LHCN-M2 (cell line): ENCODE measurements at regions not wholly inside any gene's neighbourhood (a gene's known extent, or its start where the extent isn't known, plus 50 kb on each side); places are given as distances from the start of the nearest gene placed in this dataset.
"Not testable (repeated sequence)": the region's sequence is repeated elsewhere in the genome, so short reads cannot be mapped to it uniquely, and the experiment has no call there.

Source experiments
- DNase-seq: peaks from one replicate; pipeline ENCODE4 v3.0.0-alpha.2; 2012; ENCODE audit warnings: low read depth

DNA sequence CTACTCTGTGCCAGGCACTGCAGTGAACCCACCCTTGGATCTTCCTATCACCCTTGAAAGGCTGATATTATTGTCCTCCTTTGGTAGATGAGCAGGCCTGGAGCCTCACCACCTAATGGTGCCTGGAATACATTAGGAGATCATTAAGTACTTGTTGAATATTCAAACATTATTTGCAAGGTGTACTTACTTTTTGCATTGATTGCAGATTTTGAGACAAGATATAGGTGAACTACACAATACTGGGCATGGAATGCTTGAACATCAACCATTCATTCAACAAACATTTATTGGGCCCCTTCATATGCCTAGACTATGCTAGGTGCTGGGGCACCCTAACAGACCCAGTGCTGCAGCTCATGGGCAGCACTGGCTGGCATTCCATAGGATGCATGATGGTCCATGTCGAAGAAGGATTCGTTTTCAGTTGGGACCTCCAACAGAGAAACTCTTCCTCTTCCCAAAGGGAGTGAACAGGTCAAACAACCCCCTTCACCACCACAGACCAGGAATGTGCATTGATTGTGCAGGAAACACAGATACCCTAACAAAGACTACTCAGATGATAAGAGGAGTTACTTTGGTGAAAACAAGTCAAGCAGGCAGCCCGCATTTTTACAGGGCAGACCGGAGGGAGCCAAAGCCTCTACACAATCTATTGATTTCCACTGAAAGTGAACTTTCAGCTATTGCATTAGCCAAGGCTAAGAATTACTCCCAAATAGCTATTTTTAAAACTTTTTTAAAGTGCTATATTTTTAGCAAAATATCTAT is 149.6 kb upstream of the SH3BP4 start:
- no peak for DNase-seq

DNA sequence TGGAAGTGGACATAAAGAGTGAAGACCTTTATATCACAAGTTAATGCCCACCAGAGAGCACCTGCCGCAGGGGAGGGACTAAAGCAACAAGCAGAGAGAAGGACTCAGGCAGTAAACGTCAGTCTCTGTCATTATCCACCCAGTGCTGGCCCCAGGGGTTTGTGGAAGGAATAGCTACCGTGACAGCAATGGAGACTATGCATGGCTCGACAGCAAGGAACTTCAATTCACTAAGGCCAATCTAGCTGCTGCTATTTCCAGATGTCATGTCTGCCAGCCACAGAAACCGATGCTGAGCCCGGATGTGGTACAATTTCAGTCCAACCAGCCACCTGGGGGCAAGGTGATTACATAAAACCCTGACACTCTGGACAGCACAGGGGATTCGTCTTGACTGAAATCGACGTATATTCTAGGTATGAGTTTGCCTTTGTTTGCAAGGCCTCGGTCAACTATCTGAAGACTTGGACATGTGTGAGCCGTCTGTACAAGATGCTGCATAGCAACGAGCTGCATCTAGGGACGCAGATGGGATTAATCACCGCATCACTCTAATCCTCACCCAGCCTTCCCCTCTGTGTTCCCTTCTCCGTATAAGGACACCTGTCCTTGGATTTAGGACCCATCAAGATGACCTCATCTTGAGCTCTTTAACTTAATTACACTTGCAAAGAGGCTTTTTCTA is 154.1 kb upstream of the SH3BP4 start:
- DNase-seq, result no peak

DNA sequence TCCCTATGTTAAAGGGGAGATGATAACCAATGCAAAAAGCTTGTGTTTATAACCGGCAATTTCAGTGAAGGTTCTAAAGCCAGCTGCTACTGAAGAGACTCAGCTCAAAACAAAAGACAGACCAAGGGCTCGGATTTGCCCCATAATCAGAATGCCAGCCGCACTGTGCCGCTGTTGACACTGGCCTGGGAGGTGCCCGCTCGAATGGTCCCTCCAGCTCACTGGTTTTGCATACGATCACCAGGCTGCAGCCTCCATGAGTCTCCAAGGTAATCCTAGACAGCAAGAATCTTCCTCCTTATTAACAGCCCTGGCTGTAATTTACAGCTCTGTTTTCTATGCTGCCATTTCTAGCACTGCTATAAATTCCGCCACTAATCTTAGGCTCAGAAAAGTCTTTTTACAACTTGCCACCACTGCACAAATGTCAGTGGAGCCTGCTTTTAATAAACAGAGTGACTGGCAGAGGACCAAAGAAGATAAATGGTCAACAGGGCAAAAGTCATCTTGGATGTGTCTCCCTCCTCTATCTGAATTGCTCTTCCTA is 155.7 kb upstream of the SH3BP4 start:
- no peak for DNase-seq

DNA sequence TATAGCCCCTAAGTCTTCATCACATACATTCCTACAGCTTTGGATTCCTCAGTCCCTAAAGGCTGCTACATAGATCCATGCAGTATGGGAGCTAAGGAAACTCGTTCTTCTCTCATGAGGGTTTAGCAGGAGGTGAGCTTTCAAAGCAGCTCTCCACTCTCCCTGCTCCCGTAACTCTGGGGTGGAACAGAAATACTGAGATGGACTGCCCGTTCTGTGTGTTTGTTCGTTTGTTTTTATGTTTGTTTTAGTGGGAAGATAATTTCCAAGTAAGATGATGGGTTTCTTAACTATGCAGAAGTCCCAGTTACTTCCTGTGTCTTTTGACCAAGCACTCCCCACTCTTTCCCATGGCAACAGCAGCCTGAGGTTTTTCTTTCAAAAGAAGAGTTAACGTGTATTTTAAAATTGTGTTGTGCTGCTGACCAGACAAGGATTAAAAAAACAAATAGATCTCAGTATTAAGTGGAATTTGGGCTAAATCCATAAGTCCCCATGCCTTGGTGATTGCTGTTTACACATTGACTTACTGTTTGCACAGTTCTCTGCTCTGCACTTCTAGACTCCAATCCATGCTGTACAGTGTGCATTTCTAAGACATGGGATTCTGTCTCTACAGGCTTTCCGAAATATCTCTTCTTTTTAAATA is 156.4 kb upstream of the SH3BP4 start:
- peak; percentile 19 for DNase-seq

DNA sequence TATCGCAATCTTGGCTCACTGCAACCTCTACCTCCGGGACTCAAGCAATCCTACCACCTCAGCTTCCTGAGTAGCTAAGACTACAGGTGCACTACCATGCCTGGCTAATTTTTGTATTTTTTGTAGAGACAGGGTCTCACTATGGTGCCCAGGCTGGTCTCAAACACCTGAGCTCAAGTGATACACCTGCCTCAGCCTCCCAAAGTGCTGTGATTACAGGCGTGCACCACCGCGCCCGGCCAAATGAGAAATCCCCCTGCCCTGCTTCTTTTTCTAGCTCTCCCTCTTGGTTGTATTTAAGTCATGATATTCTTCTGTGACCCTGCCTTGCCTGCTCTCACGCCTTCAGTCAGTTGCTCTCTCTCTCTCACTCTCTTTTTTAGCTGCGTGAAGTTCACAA is 157.0 kb upstream of the SH3BP4 start:
- no peak for DNase-seq

DNA sequence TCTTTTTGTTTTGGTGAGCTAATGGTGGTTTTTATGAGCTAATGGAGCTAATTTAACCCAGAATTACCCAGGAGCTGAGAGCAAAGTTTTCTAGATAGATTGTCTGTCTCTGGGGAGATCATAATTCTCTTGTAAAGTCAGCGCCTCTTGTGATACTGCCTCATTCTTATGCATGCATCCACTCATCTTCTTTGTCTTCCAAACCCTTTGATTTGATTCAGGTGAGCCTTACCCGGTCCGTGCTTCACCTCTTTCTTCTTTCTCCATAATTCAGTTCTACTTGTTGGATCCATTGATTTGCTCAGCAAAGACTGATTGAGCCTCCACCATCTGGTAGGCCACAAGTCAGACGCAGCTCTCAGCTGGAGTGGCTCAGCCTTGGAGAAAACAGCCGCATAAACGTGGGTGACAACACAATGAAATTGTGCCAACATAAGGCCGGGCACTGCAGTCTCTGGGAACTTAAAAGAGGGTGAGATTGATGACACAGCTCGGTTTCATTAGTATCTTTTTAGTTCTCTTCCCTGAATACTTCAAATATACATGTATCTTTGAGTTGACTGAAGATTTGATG is 158.5 kb upstream of the SH3BP4 start:
- no peak for DNase-seq

DNA sequence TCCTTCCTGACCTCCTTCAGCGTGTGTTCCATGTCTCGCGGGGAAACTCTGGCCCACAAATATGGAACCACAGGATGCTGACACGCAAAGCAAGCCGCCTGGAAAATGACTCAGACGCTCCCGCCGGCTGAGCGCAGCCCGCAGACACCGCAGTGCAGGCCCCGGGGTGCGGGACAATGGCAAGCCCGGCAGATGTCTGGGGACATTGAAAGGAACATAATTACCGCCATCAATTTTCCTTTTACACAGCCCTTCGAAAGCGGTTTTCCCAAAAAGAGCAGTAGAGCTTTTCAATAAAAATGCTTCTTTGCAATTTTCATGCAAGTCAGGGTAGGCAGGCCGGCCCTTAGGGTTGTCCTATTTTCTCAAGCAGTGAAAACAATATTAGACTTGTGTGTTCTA is 159.2 kb upstream of the SH3BP4 start:
- DNase-seq, result no peak

DNA sequence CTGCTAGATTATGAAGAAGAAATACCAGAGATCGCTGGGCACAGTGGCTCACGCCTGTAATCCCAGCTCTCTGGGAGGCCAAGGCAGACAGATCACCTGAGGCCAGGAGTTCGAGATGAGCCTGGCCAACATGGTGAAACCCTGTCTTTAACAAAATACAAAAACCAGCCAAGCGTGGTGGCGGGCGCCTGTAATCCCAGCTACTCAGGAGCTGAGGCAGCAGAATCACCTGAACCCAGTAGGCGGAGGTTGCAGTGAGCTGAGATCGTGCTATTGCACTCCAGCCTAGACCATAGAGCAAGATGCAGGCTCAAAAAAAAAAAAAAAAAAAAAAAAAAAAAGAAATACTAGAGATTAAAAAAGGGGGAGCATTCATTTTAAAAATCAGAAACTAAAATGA is 159.7 kb upstream of the SH3BP4 start:
- DNase-seq, result not testable (repeated sequence)

DNA sequence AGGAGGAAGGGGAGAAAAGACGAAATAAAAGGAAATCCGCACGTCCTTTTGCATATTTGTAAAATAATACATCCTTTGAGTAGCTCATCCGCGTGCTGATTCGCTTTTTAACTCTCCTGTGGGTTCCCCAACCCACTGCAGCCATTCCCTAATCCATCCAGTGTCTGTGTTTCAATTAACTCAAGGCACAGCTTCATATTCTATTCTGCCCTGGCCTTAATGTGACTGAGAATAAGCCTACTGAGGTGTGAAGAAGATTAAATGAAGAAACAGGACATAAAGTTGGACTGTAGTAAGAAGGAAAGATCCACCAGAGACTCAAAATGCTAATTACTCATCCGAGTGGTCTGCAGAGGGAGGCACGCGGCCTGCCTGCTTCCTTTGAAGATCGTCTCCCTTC is 161.4 kb upstream of the SH3BP4 start:
- DNase-seq, result no peak

DNA sequence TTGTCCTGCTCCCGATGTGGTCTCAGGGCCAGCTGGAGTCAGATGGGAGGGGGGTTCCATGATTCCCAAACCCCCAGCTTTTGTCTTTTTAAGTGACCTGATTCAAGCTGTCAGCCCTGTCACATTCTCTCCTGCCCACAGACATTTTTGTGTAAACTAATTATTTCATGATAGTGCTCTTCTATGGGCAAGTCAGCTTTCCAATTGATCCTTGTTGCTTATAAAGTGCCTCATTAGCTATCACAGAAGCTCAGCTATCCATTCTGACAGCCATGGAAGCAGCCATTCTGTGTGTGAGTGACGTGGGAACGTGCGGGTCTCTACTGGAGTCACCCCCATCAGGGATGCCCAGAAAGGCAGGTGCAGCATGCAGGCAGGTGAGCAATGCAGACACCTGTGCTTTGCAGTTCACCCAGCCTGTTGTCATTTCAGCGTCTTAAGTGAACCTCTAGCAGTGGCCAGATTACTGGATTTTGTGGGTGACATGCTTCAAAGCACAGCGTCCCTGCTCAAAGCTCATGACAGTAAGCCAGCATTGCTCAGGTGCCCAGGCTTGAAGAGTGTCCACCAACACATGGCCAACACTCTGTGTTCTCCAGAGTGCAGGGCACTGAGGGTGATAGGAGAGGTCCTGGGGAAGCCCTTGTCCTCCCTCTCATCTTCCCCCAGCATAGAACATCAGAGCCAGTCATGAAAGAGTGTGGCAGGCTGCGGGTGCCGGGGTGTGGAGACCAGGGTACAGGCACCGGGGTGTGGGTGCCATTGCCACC is 162.1 kb upstream of the SH3BP4 start:
- DNase-seq, result no peak

DNA sequence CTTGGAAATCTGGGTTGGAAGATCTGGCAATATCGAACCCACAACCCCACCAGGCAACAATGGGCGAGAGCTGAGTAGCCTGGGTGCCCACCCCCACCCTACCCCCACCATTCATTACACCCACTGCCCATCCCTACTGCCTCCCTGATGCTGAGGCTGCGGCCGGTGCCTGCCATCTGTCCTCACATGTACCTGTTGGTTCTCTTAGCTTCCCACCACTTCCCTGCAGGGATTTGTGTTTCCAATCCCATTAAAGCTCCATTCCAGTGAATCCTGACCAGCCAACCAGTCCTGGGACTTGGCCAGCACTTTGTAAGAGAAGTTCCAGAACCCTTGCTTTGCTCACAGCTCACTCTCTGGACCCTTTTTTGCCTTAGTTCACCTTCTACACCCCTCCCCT is 163.0 kb upstream of the SH3BP4 start:
- DNase-seq, result no peak

DNA sequence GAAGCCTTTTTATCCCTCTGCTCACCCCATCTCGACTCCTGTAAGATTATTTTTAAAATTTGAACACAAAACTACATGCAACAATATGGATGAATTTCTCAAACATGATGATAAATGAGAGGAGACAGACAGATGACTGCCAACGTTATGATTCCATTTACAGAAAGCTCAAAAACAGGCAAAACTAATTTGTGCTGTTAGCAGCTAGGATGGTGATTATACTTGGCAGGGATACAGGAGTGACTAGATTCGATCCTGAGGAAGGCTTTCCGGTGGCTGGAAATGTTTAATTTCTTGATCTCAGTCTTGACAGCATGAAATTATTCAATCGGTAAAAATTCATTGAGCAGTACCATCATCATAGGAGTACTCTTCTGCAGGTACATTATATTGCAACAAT is 163.4 kb upstream of the SH3BP4 start:
- DNase-seq, result no peak

DNA sequence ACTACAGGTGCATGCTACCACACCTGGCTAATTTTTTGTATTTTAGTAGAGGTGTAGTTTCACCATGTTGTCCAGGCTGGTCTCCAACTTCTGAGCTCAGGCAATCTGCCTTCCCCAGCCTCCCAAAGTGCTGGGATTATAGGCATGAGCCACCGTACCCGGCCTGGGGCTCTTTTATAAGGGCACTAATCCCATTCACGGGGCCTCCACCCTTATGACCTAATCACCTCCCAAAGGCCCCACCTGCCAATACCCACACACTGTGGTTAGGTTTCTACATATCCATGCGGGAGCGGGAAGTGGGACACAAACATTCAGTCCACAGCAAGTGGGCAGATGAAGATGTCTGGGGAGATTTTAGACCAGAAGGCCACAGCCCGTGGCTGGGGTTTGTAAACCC is 164.7 kb upstream of the SH3BP4 start:
- no peak for DNase-seq

DNA sequence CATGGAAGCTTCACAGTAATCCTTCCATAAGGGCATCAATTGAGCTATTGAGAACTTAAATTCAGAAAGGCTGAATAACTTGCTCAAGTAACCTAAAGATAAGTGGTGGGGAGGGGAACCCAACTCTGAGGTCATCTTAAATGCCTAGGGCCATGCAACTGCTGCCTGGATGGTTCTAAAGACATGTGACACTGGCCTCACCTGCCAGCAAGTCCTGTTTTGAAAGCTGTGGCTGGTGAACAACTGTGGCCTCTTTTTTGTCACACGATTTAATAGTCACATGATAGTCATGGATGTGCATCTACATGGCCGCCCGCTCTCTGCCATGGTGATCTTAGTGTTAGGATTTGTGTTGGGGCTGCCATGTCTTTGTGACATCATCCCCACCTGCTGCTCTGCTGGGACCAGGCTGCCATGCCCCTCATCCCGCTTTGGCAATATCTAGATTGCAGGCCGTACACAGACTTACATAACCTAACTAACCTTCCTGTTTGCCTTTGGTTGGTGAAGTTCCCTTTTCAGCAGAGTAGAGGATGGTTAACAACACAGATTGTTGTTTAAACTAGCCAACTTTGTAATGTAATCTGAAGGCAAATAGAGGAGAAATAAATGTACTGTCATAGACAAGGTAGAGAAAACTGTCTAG is 177.9 kb upstream of the SH3BP4 start:
- DNase-seq, result no peak

DNA sequence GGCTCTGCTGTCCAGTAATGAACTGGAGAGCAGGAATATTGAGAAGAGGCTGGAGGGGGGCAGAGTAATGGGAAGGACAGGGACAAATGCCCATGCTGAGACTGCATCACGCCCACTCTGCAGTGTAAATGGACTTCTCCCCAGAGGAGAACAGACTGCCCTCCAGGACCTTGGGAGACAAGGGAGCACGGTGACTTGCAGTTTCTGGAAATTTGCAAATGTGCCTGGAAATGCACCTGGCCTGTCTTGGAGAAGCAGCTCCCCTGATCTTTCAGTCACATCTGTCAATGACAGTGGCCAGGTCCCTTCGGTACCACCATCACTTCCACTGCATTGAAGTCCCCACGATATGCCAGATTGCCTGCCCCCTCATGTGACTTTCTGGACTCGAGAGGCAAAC is 178.7 kb upstream of the SH3BP4 start:
- no peak for DNase-seq

DNA sequence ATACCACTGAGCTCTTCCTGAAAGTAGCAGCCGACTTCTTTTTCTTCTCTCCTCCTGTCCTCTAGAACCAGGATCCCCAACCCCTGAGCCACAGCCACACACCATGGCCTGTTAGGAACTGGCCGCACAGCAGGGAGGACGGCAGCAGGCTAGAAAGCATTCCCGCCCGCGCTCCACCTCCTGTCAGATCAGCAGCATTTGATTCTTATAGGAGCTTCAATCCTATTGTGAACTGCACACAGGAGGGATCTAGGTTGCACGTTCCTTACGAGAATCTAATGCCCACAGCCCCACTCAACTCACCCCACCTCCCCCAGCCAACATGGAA is 179.1 kb upstream of the SH3BP4 start:
- DNase-seq, result no peak

DNA sequence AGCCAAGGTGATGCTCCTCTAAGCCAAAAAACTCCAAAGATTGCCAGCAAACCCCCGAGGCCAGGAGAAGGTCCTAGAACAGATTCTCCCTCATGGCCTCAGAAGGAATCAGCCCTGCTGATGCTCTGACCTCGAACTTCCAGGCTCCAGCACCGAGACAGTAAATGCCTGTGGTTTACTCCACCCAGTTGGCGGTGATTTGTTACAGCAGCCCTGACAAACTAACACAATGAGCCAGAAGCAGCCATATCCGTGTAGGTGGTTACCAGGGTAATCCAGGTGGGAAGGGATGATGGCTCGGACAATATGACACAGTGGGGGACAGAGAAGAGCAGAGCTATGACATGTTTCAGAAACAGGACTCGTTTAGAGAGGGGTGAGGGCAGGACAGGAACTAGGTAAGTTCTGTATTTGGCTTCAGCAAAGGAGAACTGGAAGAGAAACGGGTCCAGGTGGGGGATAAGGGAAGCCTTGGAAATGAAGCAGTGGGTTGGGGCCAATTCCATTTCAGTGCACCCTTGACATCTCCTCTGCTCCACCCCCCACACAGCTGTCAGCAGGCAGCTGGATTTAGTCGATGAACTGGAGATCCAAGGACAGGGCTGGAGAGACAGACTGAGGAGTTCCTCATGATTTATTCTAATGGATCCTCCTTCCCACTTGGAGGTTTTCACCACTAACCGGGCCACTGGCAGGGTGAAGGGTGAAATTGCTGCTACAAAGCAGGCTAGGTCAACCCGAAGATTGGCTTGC is 179.7 kb upstream of the SH3BP4 start:
- peak; percentile 57 for DNase-seq

DNA sequence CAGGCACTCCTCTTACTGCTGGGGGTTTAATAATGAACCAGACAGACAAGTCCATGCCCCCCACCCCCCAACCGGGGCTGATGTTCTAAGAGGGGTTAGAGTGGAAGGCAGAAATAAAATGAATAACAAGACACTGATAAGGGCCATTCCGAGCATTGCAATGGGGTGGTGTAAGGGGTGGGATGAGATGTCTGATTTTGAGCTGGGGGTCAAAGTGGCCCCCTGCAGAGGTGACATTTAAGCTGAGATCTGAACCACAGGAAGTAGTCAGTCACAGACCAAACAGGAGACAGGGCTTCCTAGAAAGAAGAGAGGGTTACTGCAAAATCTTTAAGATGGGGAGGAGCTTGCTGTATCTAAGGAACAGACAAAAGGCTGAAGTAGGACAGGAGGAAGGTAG is 180.6 kb upstream of the SH3BP4 start:
- DNase-seq, result no peak

DNA sequence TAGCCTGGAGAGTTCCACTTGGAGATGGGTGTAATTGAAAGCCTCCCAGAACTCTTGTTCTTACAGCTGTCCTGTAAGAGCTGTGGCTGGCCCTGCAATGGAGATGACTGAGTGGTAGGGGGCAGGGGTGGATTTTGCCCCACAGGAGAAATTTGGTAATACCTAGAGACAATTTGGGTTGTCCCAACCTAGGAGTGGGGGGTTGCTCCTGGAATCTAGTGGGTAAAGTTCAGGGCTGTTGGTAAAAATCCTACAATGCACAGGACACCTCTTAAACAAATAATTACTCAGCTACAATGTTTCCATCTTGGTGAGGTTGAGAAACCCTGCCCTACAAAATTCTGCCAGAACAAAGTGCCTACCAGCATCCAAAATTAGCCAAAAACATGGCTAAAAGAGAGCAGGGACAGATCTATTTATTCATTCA is 181.1 kb upstream of the SH3BP4 start:
- no peak for DNase-seq

DNA sequence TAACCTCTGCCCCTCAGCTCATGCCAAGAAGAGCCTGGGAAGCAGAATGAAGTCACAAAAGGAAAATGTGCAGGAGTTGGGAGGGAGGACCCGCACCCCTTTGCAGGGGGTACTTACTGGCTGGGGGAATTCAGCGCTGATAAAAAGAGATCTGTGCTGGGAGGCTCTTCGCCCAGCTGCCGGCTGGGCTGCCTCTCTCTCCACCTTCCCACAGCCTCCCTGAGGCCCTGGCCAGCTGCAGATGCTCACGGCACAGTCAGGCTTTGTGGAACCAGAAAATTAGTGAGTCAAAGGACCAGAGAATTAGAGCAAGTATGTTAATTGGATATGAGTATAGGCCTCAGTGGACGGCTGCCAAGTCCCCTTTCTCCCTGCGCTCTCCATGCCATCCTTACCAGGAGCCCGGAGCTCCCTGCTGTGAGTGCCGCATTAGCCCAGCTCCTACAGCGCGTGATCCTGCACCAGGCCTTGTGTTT is 181.7 kb upstream of the SH3BP4 start:
- DNase-seq, result no peak
